ENCODE measurements at regions not wholly inside any gene's neighbourhood (a gene's known extent, or its start where the extent isn't known, plus 50 kb on each side); places are given as distances from the start of the nearest gene placed in this dataset.

- no peak for TF ChIP-seq CTCF (IDR thresholded peaks at IDR 0.05)
- no peak for TF ChIP-seq POLR2A (IDR thresholded peaks at IDR 0.05)
- no peak for TF ChIP-seq POLR2AphosphoS5 (IDR thresholded peaks at IDR 0.05)
Measured at GRCh38 chr10:44787480-44788075, 123.6 kb upstream of the TMEM72 start.

All from prostate gland (tissue), 2 donors.